ENCODE measurements at regions not wholly inside any gene's neighbourhood (a gene's known extent, or its start where the extent isn't known, plus 50 kb on each side); places are given as distances from the start of the nearest gene placed in this dataset.
"Not testable (repeated sequence)": the region's sequence is repeated elsewhere in the genome, so short reads cannot be mapped to it uniquely, and the experiment has no call there.

GRCh38 chr16:60608971-60609370 lies 1427.3 kb downstream of the CDH8 start:
- ATAC-seq (ENCODE audit: low read depth) = no peak
- DNase-seq = no peak
- ChIA-PET POLR2A (no interaction called here), CTCF (no interaction called here)
- no peak for TF ChIP-seq CTCF (IDR thresholded peaks at IDR 0.05)
- no peaks in the 10 kb centered on the region for H3K36me3 Mint-ChIP-seq (ENCODE audit: low read depth)
- no peaks in the 10 kb centered on the region for H3K4me1 Mint-ChIP-seq
- no peak overlapping the region for H3K27ac Mint-ChIP-seq
- no peak overlapping the region for H3K4me3 Mint-ChIP-seq
- no peaks in the 10 kb centered on the region for H3K27me3 Mint-ChIP-seq
- intact Hi-C loops (cut with micrococcal nuclease) = no loop called here
- H3K9me3 Mint-ChIP-seq = peaks cover 7% of the 10 kb centered on the region

- H3K4me1 Mint-ChIP-seq; DNase-seq; H3K36me3 Mint-ChIP-seq (ENCODE audit: low read depth); H3K27me3 Mint-ChIP-seq; H3K4me3 Mint-ChIP-seq; intact Hi-C loops (cut with micrococcal nuclease); H3K9me3 Mint-ChIP-seq; ATAC-seq (ENCODE audit: low read depth); CTCF ChIA-PET; POLR2A ChIA-PET; H3K27ac Mint-ChIP-seq: not testable (repeated sequence)
Observed at GRCh38 chr16:60605652-60606051, 1430.6 kb downstream of the CDH8 start.

- no peaks in the 10 kb centered on the region for H3K36me3 Mint-ChIP-seq (ENCODE audit: low read depth)
- no peak for DNase-seq
- ATAC-seq (ENCODE audit: low read depth) = no peak
- no peak for TF ChIP-seq CTCF (IDR thresholded peaks at IDR 0.05)
- H3K9me3 Mint-ChIP-seq = peaks cover 7% of the 10 kb centered on the region
- intact Hi-C loops (cut with micrococcal nuclease) = no loop called here
- ChIA-PET POLR2A (no interaction called here), CTCF (no interaction called here)
- H3K27me3 Mint-ChIP-seq = no peaks in the 10 kb centered on the region
- no peak overlapping the region for H3K4me3 Mint-ChIP-seq
- no peak overlapping the region for H3K27ac Mint-ChIP-seq
- H3K4me1 Mint-ChIP-seq = no peaks in the 10 kb centered on the region
Observed at GRCh38 chr16:60605176-60605575, 1431.1 kb downstream of the CDH8 start.

GRCh38 chr16:60586493-60586892 lies 1449.7 kb downstream of the CDH8 start:
- Mint-ChIP-seq H3K36me3 (ENCODE audit: low read depth) (no peaks in the 10 kb centered on the region), H3K9me3 (peaks cover 2% of the 10 kb centered on the region), H3K27ac (no peak overlapping the region), H3K4me3 (no peak overlapping the region), H3K4me1 (no peaks in the 10 kb centered on the region), H3K27me3 (no peaks in the 10 kb centered on the region)
- ChIA-PET POLR2A (no interaction called here), CTCF (no interaction called here)
- no peak for TF ChIP-seq CTCF (IDR thresholded peaks at IDR 0.05)
- intact Hi-C loops (cut with micrococcal nuclease) = no loop called here
- ATAC-seq (ENCODE audit: low read depth) (no peak), DNase-seq (no peak)

- CTCF ChIA-PET = no interaction called here
- Mint-ChIP-seq H3K27ac (no peak overlapping the region), H3K36me3 (ENCODE audit: low read depth) (no peaks in the 10 kb centered on the region), H3K4me3 (no peak overlapping the region), H3K9me3 (peaks cover 2% of the 10 kb centered on the region), H3K4me1 (no peaks in the 10 kb centered on the region), H3K27me3 (no peaks in the 10 kb centered on the region)
- no peak for TF ChIP-seq CTCF (IDR thresholded peaks at IDR 0.05)
- intact Hi-C loops (cut with micrococcal nuclease) = no loop called here
- DNase-seq (no peak), ATAC-seq (ENCODE audit: low read depth) (no peak)
- POLR2A ChIA-PET = no interaction called here
Observed at GRCh38 chr16:60582528-60582927, 1453.7 kb downstream of the CDH8 start.

GRCh38 chr16:60566901-60567300 lies 1469.3 kb downstream of the CDH8 start:
- intact Hi-C loops (cut with micrococcal nuclease) = no loop called here
- TF ChIP-seq CTCF (IDR thresholded peaks at IDR 0.05) = no peak
- ATAC-seq (ENCODE audit: low read depth) (no peak), DNase-seq (no peak)
- Mint-ChIP-seq H3K36me3 (ENCODE audit: low read depth) (no peaks in the 10 kb centered on the region), H3K9me3 (no peaks in the 10 kb centered on the region), H3K27ac (no peak overlapping the region), H3K4me1 (no peaks in the 10 kb centered on the region), H3K27me3 (no peaks in the 10 kb centered on the region), H3K4me3 (no peak overlapping the region)
- POLR2A ChIA-PET = no interaction called here
- CTCF ChIA-PET = no interaction called here
